Breast epithelium (tissue), 3 donors: ENCODE measurements at regions not wholly inside any gene's neighbourhood (a gene's known extent, or its start where the extent isn't known, plus 50 kb on each side); places are given as distances from the start of the nearest gene placed in this dataset.

Source experiments
- CTCF ChIP-seq, 3 donors: fragments of 450-650 bp; IDR thresholded peaks; one replicate each; pipeline ENCODE4 v1.5.1; 2016 to 2017; ENCODE audit warnings: antibody characterized with exemption in 3 of 3, mild to moderate bottlenecking in 3 of 3, moderate library complexity in 3 of 3
- POLR2A ChIP-seq: fragments of 450-650 bp; IDR thresholded peaks from one replicate; pipeline ENCODE4 v1.6.1; 2016; ENCODE audit warnings: antibody characterized with exemption, mild to moderate bottlenecking, moderate library complexity

- TF ChIP-seq CTCF (IDR thresholded peaks at IDR 0.05) (no peak), POLR2A (no peak)
Measured at GRCh38 chr17:5901731-5902130, 168.4 kb upstream of the WSCD1 start.
